Neural cell (in vitro differentiated cells): ENCODE measurements at regions not wholly inside any gene's neighbourhood (a gene's known extent, or its start where the extent isn't known, plus 50 kb on each side); places are given as distances from the start of the nearest gene placed in this dataset.

Source experiments
- TAF1 ChIP-seq: IDR thresholded peaks from 2 replicates; pipeline ENCODE4 v1.6.1; 2012; ENCODE audit warnings: low read depth
- TF ChIP-seq, protein P1 (sequence below): fragments of 450-650 bp; IDR thresholded peaks from 2 replicates; pipeline ENCODE4 v1.5.1; 2014; ENCODE audit warnings: antibody characterized with exemption, mild to moderate bottlenecking, moderate library complexity; ENCODE audit not compliant: poor library complexity, severe bottlenecking

- TF ChIP-seq, protein P1, sequence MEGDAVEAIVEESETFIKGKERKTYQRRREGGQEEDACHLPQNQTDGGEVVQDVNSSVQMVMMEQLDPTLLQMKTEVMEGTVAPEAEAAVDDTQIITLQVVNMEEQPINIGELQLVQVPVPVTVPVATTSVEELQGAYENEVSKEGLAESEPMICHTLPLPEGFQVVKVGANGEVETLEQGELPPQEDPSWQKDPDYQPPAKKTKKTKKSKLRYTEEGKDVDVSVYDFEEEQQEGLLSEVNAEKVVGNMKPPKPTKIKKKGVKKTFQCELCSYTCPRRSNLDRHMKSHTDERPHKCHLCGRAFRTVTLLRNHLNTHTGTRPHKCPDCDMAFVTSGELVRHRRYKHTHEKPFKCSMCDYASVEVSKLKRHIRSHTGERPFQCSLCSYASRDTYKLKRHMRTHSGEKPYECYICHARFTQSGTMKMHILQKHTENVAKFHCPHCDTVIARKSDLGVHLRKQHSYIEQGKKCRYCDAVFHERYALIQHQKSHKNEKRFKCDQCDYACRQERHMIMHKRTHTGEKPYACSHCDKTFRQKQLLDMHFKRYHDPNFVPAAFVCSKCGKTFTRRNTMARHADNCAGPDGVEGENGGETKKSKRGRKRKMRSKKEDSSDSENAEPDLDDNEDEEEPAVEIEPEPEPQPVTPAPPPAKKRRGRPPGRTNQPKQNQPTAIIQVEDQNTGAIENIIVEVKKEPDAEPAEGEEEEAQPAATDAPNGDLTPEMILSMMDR = no peak
- TF ChIP-seq TAF1 = no peak
Observed at GRCh38 chr13:90766386-90766902, 581.0 kb upstream of the MIR17HG start.
